BLaER1 treated with 17β-estradiol and CSF1 and Interleukin-3, amounts not matched to agents 10 nM and 100 nM (cell line): ENCODE measurements at regions not wholly inside any gene's neighbourhood (a gene's known extent, or its start where the extent isn't known, plus 50 kb on each side); places are given as distances from the start of the nearest gene placed in this dataset.

Experiments
- H3K27ac ChIP-seq, 11 experiments: shearing (Covaris generic); formaldehyde crosslinking; 2 replicates each; pipeline ENCODE4 v1.8.1; 2022
- H3K27me3 ChIP-seq, 11 experiments: shearing (Covaris generic); formaldehyde crosslinking; 2 replicates each; pipeline ENCODE4 v1.8.1; 2022
- H3K36me3 ChIP-seq, 11 experiments: shearing (Covaris generic); formaldehyde crosslinking; 2 replicates each; pipeline ENCODE4 v1.8.1; 2022
- H3K4me1 ChIP-seq, 10 experiments: shearing (Covaris generic); formaldehyde crosslinking; 2 replicates each; pipeline ENCODE4 v1.8.1; 2022
- H3K4me2 ChIP-seq, 11 experiments: shearing (Covaris generic); formaldehyde crosslinking; 2 replicates each; pipeline ENCODE4 v1.8.1; 2022
- H3K4me3 ChIP-seq, 10 experiments: shearing (Covaris generic); formaldehyde crosslinking; 2 replicates each; pipeline ENCODE4 v1.8.1; 2022
- H3K9ac ChIP-seq, 11 experiments: shearing (Covaris generic); formaldehyde crosslinking; 2 replicates each; pipeline ENCODE4 v1.8.1; 2022
- H3K9me3 ChIP-seq, 11 experiments: shearing (Covaris generic); formaldehyde crosslinking; replicated peaks in 1 of 11; 2 replicates each; pipeline ENCODE4 v1.8.1; 2022
- H4K20me1 ChIP-seq, 11 experiments: shearing (Covaris generic); formaldehyde crosslinking; 2 replicates each; pipeline ENCODE4 v1.8.1; 2022
- Cebpa-rat ChIP-seq, 11 experiments: shearing (Covaris generic); IDR thresholded peaks; 2 replicates each; pipeline ENCODE4 v1.8.1; 2022

GRCh38 chr2:119059287-119059686 is 99.3 kb downstream of the C1QL2 start:
- Histone ChIP-seq H3K9me3 (peaks cover 10 to 27% (median 20%) of the 10 kb centered on the region in 11 experiments; a peak in 21 of 22 replicates), H3K36me3 (no peaks in the 10 kb centered on the region), H3K27ac (no peak overlapping the region), H3K4me1 (no peaks in the 10 kb centered on the region), H4K20me1 (no peaks in the 10 kb centered on the region), H3K4me2 (no peak overlapping the region), H3K27me3 (no peaks in the 10 kb centered on the region), H3K9ac (no peak overlapping the region), H3K4me3 (no peak overlapping the region)
- no peak for TF ChIP-seq Cebpa-rat (IDR thresholded peaks at IDR 0.05)

GRCh38 chr2:119053700-119054436 is 104.7 kb downstream of the C1QL2 start:
- H3K9ac ChIP-seq, result no peak overlapping the region
- no peak for TF ChIP-seq Cebpa-rat (IDR thresholded peaks at IDR 0.05)
- H3K4me2 ChIP-seq, result no peak overlapping the region
- H3K36me3 ChIP-seq, result no peaks in the 10 kb centered on the region
- no peak overlapping the region for H3K27ac ChIP-seq
- no peaks in the 10 kb centered on the region for H4K20me1 ChIP-seq
- H3K27me3 ChIP-seq, result no peaks in the 10 kb centered on the region
- no peak overlapping the region for H3K4me3 ChIP-seq
- no peaks in the 10 kb centered on the region for H3K4me1 ChIP-seq
- peaks cover 10 to 31% (median 17%) of the 10 kb centered on the region in 11 experiments; a peak in 21 of 22 replicates for H3K9me3 ChIP-seq

- TF ChIP-seq Cebpa-rat (IDR thresholded peaks at IDR 0.05), result no peak
- Histone ChIP-seq H3K9me3 (peaks cover 10 to 29% (median 17%) of the 10 kb centered on the region in 11 experiments; a peak in 21 of 22 replicates), H3K4me2 (no peak overlapping the region), H3K27me3 (no peaks in the 10 kb centered on the region), H4K20me1 (no peaks in the 10 kb centered on the region), H3K9ac (no peak overlapping the region), H3K36me3 (no peaks in the 10 kb centered on the region), H3K4me1 (peaks cover 0 to 4% (median 0%) of the 10 kb centered on the region in 10 experiments; a peak in 1 of 20 replicates), H3K4me3 (no peak overlapping the region), H3K27ac (no peak overlapping the region)
Measured at GRCh38 chr2:119051263-119051662, 107.3 kb downstream of the C1QL2 start.

GRCh38 chr2:119049968-119050704 is 108.1 kb downstream of the MARCO start:
- peaks cover 0 to 4% (median 0%) of the 10 kb centered on the region in 10 experiments; a peak in 1 of 20 replicates for H3K4me1 ChIP-seq
- H3K4me2 ChIP-seq, result no peak overlapping the region
- H3K9ac ChIP-seq, result no peak overlapping the region
- no peaks in the 10 kb centered on the region for H4K20me1 ChIP-seq
- H3K4me3 ChIP-seq, result no peak overlapping the region
- no peaks in the 10 kb centered on the region for H3K27me3 ChIP-seq
- H3K36me3 ChIP-seq, result no peaks in the 10 kb centered on the region
- peaks cover 4 to 18% (median 9%) of the 10 kb centered on the region in 11 experiments; a peak in 21 of 22 replicates for H3K9me3 ChIP-seq
- TF ChIP-seq Cebpa-rat (IDR thresholded peaks at IDR 0.05), result no peak
- H3K27ac ChIP-seq, result no peak overlapping the region
